ENCODE measurements at regions not wholly inside any gene's neighbourhood (a gene's known extent, or its start where the extent isn't known, plus 50 kb on each side); places are given as distances from the start of the nearest gene placed in this dataset.
"Not testable (repeated sequence)": the region's sequence is repeated elsewhere in the genome, so short reads cannot be mapped to it uniquely, and the experiment has no call there.

DNA sequence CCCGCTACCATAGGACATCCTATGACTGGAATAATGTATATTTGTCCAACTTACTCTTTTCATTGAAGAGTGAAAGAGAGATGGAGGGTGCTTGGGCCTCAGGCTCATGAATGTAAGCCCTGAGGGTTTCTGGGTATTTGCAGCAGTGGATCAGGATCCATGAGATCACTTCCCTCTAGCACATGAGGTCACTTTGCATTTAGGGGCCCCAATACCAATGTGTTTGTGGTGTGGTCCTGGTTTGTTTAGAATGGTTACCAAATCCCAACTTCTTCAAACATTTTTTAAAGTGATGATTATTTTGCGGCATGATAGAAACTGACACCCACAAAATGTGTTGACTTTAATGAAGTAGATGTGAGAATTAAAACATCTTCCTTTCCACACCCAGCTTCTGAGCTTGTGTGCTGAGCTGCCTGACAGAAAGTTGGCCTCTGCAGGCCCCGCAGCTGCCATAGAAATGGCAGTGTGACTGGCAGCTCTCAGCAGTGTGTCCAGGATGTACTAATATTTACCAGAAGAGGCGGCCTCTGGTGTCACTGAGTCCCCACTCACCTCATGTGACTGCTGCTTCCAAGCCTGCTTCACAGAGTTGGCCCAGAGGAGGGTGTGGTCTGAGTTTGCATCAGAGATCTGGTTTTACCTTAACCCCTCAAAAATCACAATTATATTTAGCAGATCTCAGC lies 447.6 kb upstream of the NPVF start:
- FAIRE-seq (no peak), DNase-seq (ENCODE audit: insufficient read length) (no peak)
- TF ChIP-seq POLR2A (IDR thresholded peaks at IDR 0.05; ENCODE audit: low read depth, low read length) = no peak
- no peak for TF ChIP-seq POLR2AphosphoS5 (IDR thresholded peaks at IDR 0.05; ENCODE audit: low read depth, low read length)
- TF ChIP-seq TAF1 (IDR thresholded peaks at IDR 0.05; ENCODE audit: borderline replicate concordance, low read depth, low read length) = no peak

- TF ChIP-seq TAF1 (IDR thresholded peaks at IDR 0.05; ENCODE audit: borderline replicate concordance, low read depth, low read length) = no peak
- no peak for TF ChIP-seq POLR2AphosphoS5 (IDR thresholded peaks at IDR 0.05; ENCODE audit: low read depth, low read length)
- TF ChIP-seq POLR2A (IDR thresholded peaks at IDR 0.05; ENCODE audit: low read depth, low read length) = no peak
- no peak for DNase-seq (ENCODE audit: insufficient read length)
- no peak for FAIRE-seq
These were observed 449.3 kb upstream of the NPVF start for GRCh38 chr7:25677595-25677994.

GRCh38 chr7:25678215-25678614 lies 449.9 kb upstream of the NPVF start:
- TF ChIP-seq TAF1 (IDR thresholded peaks at IDR 0.05; ENCODE audit: borderline replicate concordance, low read depth, low read length) (no peak), POLR2A (IDR thresholded peaks at IDR 0.05; ENCODE audit: low read depth, low read length) (no peak), POLR2AphosphoS5 (IDR thresholded peaks at IDR 0.05; ENCODE audit: low read depth, low read length) (no peak)
- FAIRE-seq (no peak), DNase-seq (ENCODE audit: insufficient read length) (no peak)

DNA sequence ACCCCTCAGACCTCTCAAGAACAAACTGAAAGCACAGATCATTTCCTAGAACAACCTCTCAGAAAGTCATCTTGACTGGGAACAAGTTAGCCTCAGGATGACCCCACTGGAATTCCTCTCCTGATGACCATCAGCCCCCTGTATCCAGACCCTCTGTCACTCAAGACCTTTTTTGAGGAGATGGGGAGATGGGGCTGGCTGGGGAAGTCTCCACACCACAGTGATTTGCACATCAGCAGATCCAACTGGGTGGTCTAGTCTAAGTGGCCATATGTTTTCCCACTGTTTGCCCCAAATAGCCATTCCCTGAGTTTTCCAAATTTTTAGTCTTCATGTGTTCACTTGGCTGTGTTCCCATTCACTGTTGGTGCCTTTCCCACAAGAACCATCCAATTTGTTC lies 452.4 kb upstream of the NPVF start:
- FAIRE-seq = no peak
- TF ChIP-seq POLR2AphosphoS5 (IDR thresholded peaks at IDR 0.05; ENCODE audit: low read depth, low read length) = no peak
- no peak for TF ChIP-seq TAF1 (IDR thresholded peaks at IDR 0.05; ENCODE audit: borderline replicate concordance, low read depth, low read length)
- no peak for TF ChIP-seq POLR2A (IDR thresholded peaks at IDR 0.05; ENCODE audit: low read depth, low read length)
- DNase-seq (ENCODE audit: insufficient read length) = no peak

- no peak for TF ChIP-seq POLR2AphosphoS5 (IDR thresholded peaks at IDR 0.05; ENCODE audit: low read depth, low read length)
- no peak for TF ChIP-seq TAF1 (IDR thresholded peaks at IDR 0.05; ENCODE audit: borderline replicate concordance, low read depth, low read length)
- FAIRE-seq (no peak), DNase-seq (ENCODE audit: insufficient read length) (no peak)
These were observed 456.1 kb upstream of the NPVF start for GRCh38 chr7:25684360-25684759.

DNA sequence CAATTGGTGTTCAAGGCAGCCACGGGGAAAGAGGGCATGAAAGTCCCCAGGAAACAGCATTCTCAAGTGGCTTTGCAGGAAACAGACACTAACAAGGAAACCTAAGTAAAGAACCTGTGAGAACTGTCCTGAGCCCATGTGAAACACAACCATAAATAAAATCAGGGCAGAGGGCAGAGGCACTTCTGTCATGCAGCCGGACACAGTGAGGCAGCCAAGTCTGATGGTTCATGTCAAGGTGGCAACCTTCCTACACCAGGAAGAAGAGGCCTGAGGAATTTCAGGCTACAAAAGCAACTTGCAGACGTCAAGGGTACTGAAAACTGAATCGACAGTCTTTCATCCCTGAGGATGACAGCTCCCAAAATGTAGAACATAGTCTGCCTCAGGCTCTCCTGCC lies 458.2 kb upstream of the NPVF start:
- FAIRE-seq = no peak
- TF ChIP-seq POLR2AphosphoS5 (IDR thresholded peaks at IDR 0.05; ENCODE audit: low read depth, low read length) (no peak), POLR2A (IDR thresholded peaks at IDR 0.05; ENCODE audit: low read depth, low read length) (no peak)
- no peak for DNase-seq (ENCODE audit: insufficient read length)

GRCh38 chr7:25694211-25694610 lies 457.8 kb upstream of the NFE2L3 start:
- DNase-seq (ENCODE audit: insufficient read length) (no peak), FAIRE-seq (no peak)
- TF ChIP-seq POLR2AphosphoS5 (IDR thresholded peaks at IDR 0.05; ENCODE audit: low read depth, low read length) (no peak), TAF1 (IDR thresholded peaks at IDR 0.05; ENCODE audit: borderline replicate concordance, low read depth, low read length) (no peak), POLR2A (IDR thresholded peaks at IDR 0.05; ENCODE audit: low read depth, low read length) (no peak)

GRCh38 chr7:25694699-25695098 lies 457.3 kb upstream of the NFE2L3 start:
- DNase-seq (ENCODE audit: insufficient read length) (no peak), FAIRE-seq (no peak)

GRCh38 chr7:25696571-25696970 lies 455.4 kb upstream of the NFE2L3 start:
- TF ChIP-seq POLR2AphosphoS5 (IDR thresholded peaks at IDR 0.05; ENCODE audit: low read depth, low read length) (no peak), POLR2A (IDR thresholded peaks at IDR 0.05; ENCODE audit: low read depth, low read length) (no peak), TAF1 (IDR thresholded peaks at IDR 0.05; ENCODE audit: borderline replicate concordance, low read depth, low read length) (no peak)
- DNase-seq (ENCODE audit: insufficient read length) (no peak), FAIRE-seq (no peak)

More at GRCh38 chr7:25694699-25695098, 457.3 kb upstream of the NFE2L3 start:
- TF ChIP-seq POLR2AphosphoS5 (IDR thresholded peaks at IDR 0.05; ENCODE audit: low read depth, low read length) (no peak), POLR2A (IDR thresholded peaks at IDR 0.05; ENCODE audit: low read depth, low read length) (no peak), TAF1 (IDR thresholded peaks at IDR 0.05; ENCODE audit: borderline replicate concordance, low read depth, low read length) (no peak)

- FAIRE-seq = no peak
- TF ChIP-seq POLR2A (IDR thresholded peaks at IDR 0.05; ENCODE audit: low read depth, low read length) (no peak), POLR2AphosphoS5 (IDR thresholded peaks at IDR 0.05; ENCODE audit: low read depth, low read length) (no peak), TAF1 (IDR thresholded peaks at IDR 0.05; ENCODE audit: borderline replicate concordance, low read depth, low read length) (no peak)
- no peak for DNase-seq (ENCODE audit: insufficient read length)
These were observed 453.4 kb upstream of the NFE2L3 start for GRCh38 chr7:25698451-25699113.

DNA sequence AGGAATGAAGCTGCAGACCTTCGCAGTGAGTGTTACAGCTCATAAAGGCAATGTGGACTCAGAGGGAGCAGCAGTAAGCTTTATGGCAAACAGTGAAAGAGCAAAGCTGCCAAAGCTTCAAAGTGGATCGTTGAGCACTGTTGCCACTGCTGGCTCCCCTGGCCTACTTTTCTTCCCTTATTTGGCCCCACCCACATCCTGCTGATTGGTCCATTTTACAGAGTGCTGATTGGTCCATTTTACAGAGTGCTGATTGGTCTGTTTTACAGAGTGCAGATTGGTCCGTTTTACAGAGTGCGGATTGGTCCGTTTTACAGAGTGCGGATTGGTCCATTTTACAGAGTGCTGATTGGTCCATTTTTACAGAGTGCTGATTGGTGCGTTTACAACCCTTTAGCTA lies 451.9 kb upstream of the NFE2L3 start:
- FAIRE-seq; DNase-seq (ENCODE audit: insufficient read length): not testable (repeated sequence)

- TF ChIP-seq POLR2AphosphoS5 (IDR thresholded peaks at IDR 0.05; ENCODE audit: low read depth, low read length) (no peak), POLR2A (IDR thresholded peaks at IDR 0.05; ENCODE audit: low read depth, low read length) (no peak), TAF1 (IDR thresholded peaks at IDR 0.05; ENCODE audit: borderline replicate concordance, low read depth, low read length) (no peak)
- no peak for FAIRE-seq
- no peak for DNase-seq (ENCODE audit: insufficient read length)
These were observed 447.6 kb upstream of the NFE2L3 start for GRCh38 chr7:25704413-25704812.
